ENCODE measurements at regions not wholly inside any gene's neighbourhood (a gene's known extent, or its start where the extent isn't known, plus 50 kb on each side); places are given as distances from the start of the nearest gene placed in this dataset.

DNA sequence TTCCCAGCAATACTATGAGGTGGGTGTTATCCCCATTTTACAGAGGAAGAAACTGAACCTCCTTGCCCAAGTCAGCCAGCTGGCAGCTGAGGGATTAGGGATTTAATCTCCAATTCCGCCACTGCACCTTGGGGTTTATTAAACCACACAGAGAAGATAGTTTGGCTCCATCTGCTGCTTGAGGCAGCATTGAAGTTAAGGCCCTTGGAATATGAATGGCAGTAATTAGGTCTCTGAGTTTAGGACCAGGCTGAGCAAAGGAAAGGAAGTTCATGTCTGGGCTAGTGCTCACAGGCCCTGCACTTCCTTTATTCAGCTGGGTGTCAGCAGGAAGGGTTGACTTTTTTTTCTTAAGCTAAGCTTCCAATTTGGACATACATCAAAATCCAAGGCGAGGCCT, 86.9 kb upstream of the GDNF start:
- TF ChIP-seq, protein P1, sequence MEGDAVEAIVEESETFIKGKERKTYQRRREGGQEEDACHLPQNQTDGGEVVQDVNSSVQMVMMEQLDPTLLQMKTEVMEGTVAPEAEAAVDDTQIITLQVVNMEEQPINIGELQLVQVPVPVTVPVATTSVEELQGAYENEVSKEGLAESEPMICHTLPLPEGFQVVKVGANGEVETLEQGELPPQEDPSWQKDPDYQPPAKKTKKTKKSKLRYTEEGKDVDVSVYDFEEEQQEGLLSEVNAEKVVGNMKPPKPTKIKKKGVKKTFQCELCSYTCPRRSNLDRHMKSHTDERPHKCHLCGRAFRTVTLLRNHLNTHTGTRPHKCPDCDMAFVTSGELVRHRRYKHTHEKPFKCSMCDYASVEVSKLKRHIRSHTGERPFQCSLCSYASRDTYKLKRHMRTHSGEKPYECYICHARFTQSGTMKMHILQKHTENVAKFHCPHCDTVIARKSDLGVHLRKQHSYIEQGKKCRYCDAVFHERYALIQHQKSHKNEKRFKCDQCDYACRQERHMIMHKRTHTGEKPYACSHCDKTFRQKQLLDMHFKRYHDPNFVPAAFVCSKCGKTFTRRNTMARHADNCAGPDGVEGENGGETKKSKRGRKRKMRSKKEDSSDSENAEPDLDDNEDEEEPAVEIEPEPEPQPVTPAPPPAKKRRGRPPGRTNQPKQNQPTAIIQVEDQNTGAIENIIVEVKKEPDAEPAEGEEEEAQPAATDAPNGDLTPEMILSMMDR (IDR thresholded peaks at IDR 0.05), result no peak
- TF ChIP-seq POLR2AphosphoS5 (IDR thresholded peaks at IDR 0.05) (no peak), EP300 (IDR thresholded peaks at IDR 0.05) (no peak)
